Gastroesophageal sphincter (tissue), 4 donors: ENCODE measurements at regions not wholly inside any gene's neighbourhood (a gene's known extent, or its start where the extent isn't known, plus 50 kb on each side); places are given as distances from the start of the nearest gene placed in this dataset.
"Not testable (repeated sequence)": the region's sequence is repeated elsewhere in the genome, so short reads cannot be mapped to it uniquely, and the experiment has no call there.

Experiments used
- ATAC-seq: fragments of 150-250 bp; one replicate; pipeline ENCODE4 v1.9.1; 2016; ENCODE audit warnings: mild to moderate bottlenecking, moderate library complexity
- H3K27ac ChIP-seq, 4 donors: fragments of 200-600 bp; sonication (generic) in 3 of 4; 1 replicate in 3 of 4; 2 replicates in 1 of 4; pipeline ENCODE4 v1.5.1; 2016 to 2019
- H3K27me3 ChIP-seq: fragments of 200-600 bp; sonication (generic); one replicate; pipeline ENCODE4 v1.5.1; 2019
- H3K36me3 ChIP-seq, 2 donors: fragments of 200-600 bp; sonication (generic); one replicate each; pipeline ENCODE4 v1.5.1; 2019; ENCODE audit warnings: control low read depth in 1 of 2
- H3K4me1 ChIP-seq, 3 donors: fragments of 200-600 bp; sonication (generic); 1 replicate in 2 of 3; 2 replicates in 1 of 3; pipeline ENCODE4 v1.5.1; 2016 to 2019; ENCODE audit warnings: control low read depth in 2 of 3
- H3K4me3 ChIP-seq, 2 donors: fragments of 200-600 bp; sonication (generic); one replicate each; pipeline ENCODE4 v1.5.1; 2019; ENCODE audit warnings: mild to moderate bottlenecking in 1 of 2, moderate library complexity in 1 of 2
- H3K9me3 ChIP-seq, 3 donors: fragments of 200-600 bp; sonication (generic); one replicate each; pipeline ENCODE4 v1.5.1; 2017 to 2019; ENCODE audit warnings: control low read depth in 2 of 3
- CTCF ChIP-seq, 4 experiments: fragments of 200-600 bp in 2 of 4; fragments of 450-650 bp in 2 of 4; sonication (generic) in 1 of 4; IDR thresholded peaks; one replicate each; pipeline ENCODE4 v1.5.1; 2017 to 2019; ENCODE audit warnings: antibody characterized with exemption in 4 of 4, mild to moderate bottlenecking in 2 of 4, moderate library complexity in 2 of 4
- EP300 ChIP-seq: sonication (generic); formaldehyde crosslinking; IDR thresholded peaks from one replicate; pipeline ENCODE4 v1.6.1; 2017; ENCODE audit warnings: antibody characterized with exemption, mild to moderate bottlenecking
- POLR2A ChIP-seq, 2 donors: fragments of 450-650 bp; IDR thresholded peaks; one replicate each; pipeline ENCODE4 v1.6.1; 2017; ENCODE audit warnings: antibody characterized with exemption in 2 of 2, mild to moderate bottlenecking in 2 of 2, moderate library complexity in 1 of 2
- POLR2AphosphoS5 ChIP-seq: sonication (generic); formaldehyde crosslinking; IDR thresholded peaks from one replicate; pipeline ENCODE4 v1.6.1; 2017; ENCODE audit warnings: antibody characterized with exemption
- WGBS, 2 donors: methylation state at CpG; one replicate each; pipeline ENCODE4 v1.1.5; 2018; ENCODE audit warnings: low coverage in 1 of 2; 5-methylcytosine and 5-hydroxymethylcytosine counted together

GRCh38 chr22:48760481-48761390, 1066.9 kb downstream of the BRD1 start:
- Histone ChIP-seq H3K36me3 (no peaks in the 10 kb centered on the region), H3K4me1 (no peaks in the 10 kb centered on the region), H3K4me3 (no peak overlapping the region), H3K27ac (no peak overlapping the region), H3K27me3 (peaks cover 46% of the 10 kb centered on the region), H3K9me3 (peaks cover 0 to 20% (median 0%) of the 10 kb centered on the region in 3 donors)
- TF ChIP-seq EP300 (no peak), POLR2AphosphoS5 (no peak), CTCF (IDR thresholded peaks at IDR 0.05) (no peak), POLR2A (IDR thresholded peaks at IDR 0.05) (no peak)
- 53 to 61% methylated on average over 6 to 17 of the region's 19 CpGs for WGBS, 2 donors
- ATAC-seq: no peak

GRCh38 chr22:48758881-48759875, 1068.5 kb downstream of the BRD1 start:
- peaks cover 59% of the 10 kb centered on the region for H3K27me3 ChIP-seq
- no peaks in the 10 kb centered on the region for H3K4me1 ChIP-seq
- TF ChIP-seq EP300 (no peak), POLR2AphosphoS5 (no peak), POLR2A (IDR thresholded peaks at IDR 0.05) (no peak), CTCF (IDR thresholded peaks at IDR 0.05) (no peak)
- peaks cover 0 to 7% (median 0%) of the 10 kb centered on the region in 3 donors for H3K9me3 ChIP-seq
- ATAC-seq: no peak
- H3K36me3 ChIP-seq: no peaks in the 10 kb centered on the region
- 80% methylated on average over 10 of the region's 22 CpGs; no CpG with 5 or more reads in 1 of the 2 donors for WGBS, 2 donors
- H3K4me3 ChIP-seq: no peak overlapping the region
- no peak overlapping the region for H3K27ac ChIP-seq

GRCh38 chr22:48757985-48758561, 1069.6 kb downstream of the BRD1 start:
- Histone ChIP-seq H3K4me3 (no peak overlapping the region), H3K4me1 (no peaks in the 10 kb centered on the region), H3K27me3 (peaks cover 65% of the 10 kb centered on the region), H3K9me3 (no peaks in the 10 kb centered on the region), H3K27ac (no peak overlapping the region), H3K36me3 (no peaks in the 10 kb centered on the region)
- no peak for ATAC-seq
- WGBS, 2 donors: 40 to 67% methylated on average over 1 to 3 of the region's 17 CpGs
- no peak for TF ChIP-seq POLR2AphosphoS5
- TF ChIP-seq POLR2A (IDR thresholded peaks at IDR 0.05): no peak
- no peak for TF ChIP-seq CTCF (IDR thresholded peaks at IDR 0.05)
- no peak for TF ChIP-seq EP300

- Histone ChIP-seq H3K9me3 (no peaks in the 10 kb centered on the region), H3K4me3 (no peak overlapping the region), H3K27ac (no peak overlapping the region), H3K4me1 (no peaks in the 10 kb centered on the region), H3K36me3 (no peaks in the 10 kb centered on the region), H3K27me3 (peaks cover 70% of the 10 kb centered on the region)
- ATAC-seq: no peak
- no CpG with 5 or more reads among the region's 7 CpGs for WGBS, 2 donors
- TF ChIP-seq POLR2A (IDR thresholded peaks at IDR 0.05) (no peak), POLR2AphosphoS5 (no peak), EP300 (no peak)
Measured at GRCh38 chr22:48757581-48757980, 1070.1 kb downstream of the BRD1 start.

GRCh38 chr22:48757135-48757534, 1070.5 kb downstream of the BRD1 start:
- not testable (repeated sequence) for H3K9me3 ChIP-seq, H3K36me3 ChIP-seq, H3K27ac ChIP-seq, ATAC-seq, H3K4me3 ChIP-seq, H3K4me1 ChIP-seq
- peaks cover 72% of the 10 kb centered on the region for H3K27me3 ChIP-seq
- WGBS, 2 donors: 0% methylated on average over 1 of the region's 1 CpG; no CpG with 5 or more reads in 1 of the 2 donors
